GM06990 (cell line): ENCODE measurements at regions not wholly inside any gene's neighbourhood (a gene's known extent, or its start where the extent isn't known, plus 50 kb on each side); places are given as distances from the start of the nearest gene placed in this dataset.

Experiments
- DNase-seq: peaks from one replicate; pipeline ENCODE4 v3.0.0-alpha.2; 2011; ENCODE audit not compliant: insufficient read length; ENCODE audit errors: extremely low read depth
- H3K27me3 ChIP-seq: replicated peaks from 2 replicates; pipeline ENCODE4 v1.6.0; 2011; ENCODE audit warnings: low read length; ENCODE audit not compliant: control insufficient read depth, insufficient read depth
- H3K36me3 ChIP-seq: 2 replicates; pipeline ENCODE4 v1.5.1; 2011; ENCODE audit warnings: low read length; ENCODE audit not compliant: control insufficient read depth, insufficient read depth
- H3K4me3 ChIP-seq: replicated peaks from 2 replicates; pipeline ENCODE4 v1.5.1; 2011; ENCODE audit warnings: low read depth, mild to moderate bottlenecking, control low read depth, low read length
- TF ChIP-seq, protein P1 (sequence below): IDR thresholded peaks from 2 replicates; pipeline ENCODE4 v1.5.1; 2011; ENCODE audit warnings: low read length, control low read depth, mild to moderate bottlenecking, inconsistent platforms; ENCODE audit not compliant: insufficient read depth, poor library complexity, severe bottlenecking

GRCh38 chr1:169044296-169044695, 62.2 kb upstream of the ATP1B1 start:
- TF ChIP-seq, protein P1, sequence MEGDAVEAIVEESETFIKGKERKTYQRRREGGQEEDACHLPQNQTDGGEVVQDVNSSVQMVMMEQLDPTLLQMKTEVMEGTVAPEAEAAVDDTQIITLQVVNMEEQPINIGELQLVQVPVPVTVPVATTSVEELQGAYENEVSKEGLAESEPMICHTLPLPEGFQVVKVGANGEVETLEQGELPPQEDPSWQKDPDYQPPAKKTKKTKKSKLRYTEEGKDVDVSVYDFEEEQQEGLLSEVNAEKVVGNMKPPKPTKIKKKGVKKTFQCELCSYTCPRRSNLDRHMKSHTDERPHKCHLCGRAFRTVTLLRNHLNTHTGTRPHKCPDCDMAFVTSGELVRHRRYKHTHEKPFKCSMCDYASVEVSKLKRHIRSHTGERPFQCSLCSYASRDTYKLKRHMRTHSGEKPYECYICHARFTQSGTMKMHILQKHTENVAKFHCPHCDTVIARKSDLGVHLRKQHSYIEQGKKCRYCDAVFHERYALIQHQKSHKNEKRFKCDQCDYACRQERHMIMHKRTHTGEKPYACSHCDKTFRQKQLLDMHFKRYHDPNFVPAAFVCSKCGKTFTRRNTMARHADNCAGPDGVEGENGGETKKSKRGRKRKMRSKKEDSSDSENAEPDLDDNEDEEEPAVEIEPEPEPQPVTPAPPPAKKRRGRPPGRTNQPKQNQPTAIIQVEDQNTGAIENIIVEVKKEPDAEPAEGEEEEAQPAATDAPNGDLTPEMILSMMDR, result no peak
- no peak for DNase-seq
- Histone ChIP-seq H3K4me3 (no peak overlapping the region), H3K36me3 (no peaks in the 10 kb centered on the region), H3K27me3 (no peaks in the 10 kb centered on the region)

DNA sequence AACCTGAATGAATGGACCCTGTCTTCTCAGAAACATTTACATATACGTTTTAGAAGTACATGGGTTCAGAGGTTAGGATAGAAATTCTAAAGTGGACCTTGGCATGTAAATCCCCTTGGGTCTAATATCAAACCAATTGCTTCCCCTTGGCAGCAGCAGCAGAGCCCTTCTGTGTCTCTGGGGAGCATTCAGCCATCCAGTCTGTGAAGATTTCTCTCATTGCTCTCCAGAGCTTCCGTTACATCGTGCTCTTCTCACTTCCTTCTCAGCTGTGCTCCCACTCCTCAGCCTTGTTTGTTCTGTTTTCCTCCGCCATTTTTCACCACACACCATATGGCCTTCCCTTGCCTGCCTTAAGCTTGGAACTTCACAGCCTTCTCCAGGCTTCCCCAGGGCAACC, 61.5 kb upstream of the ATP1B1 start:
- no peak for DNase-seq
- H3K36me3 ChIP-seq, result no peaks in the 10 kb centered on the region
- TF ChIP-seq, protein P1, result no peak
- no peak overlapping the region for H3K4me3 ChIP-seq
- H3K27me3 ChIP-seq, result no peaks in the 10 kb centered on the region

GRCh38 chr1:169046671-169047070, 59.8 kb upstream of the ATP1B1 start:
- H3K4me3 ChIP-seq, result no peak overlapping the region
- no peaks in the 10 kb centered on the region for H3K36me3 ChIP-seq
- DNase-seq, result no peak
- H3K27me3 ChIP-seq, result no peaks in the 10 kb centered on the region
- TF ChIP-seq, protein P1, result no peak

DNA sequence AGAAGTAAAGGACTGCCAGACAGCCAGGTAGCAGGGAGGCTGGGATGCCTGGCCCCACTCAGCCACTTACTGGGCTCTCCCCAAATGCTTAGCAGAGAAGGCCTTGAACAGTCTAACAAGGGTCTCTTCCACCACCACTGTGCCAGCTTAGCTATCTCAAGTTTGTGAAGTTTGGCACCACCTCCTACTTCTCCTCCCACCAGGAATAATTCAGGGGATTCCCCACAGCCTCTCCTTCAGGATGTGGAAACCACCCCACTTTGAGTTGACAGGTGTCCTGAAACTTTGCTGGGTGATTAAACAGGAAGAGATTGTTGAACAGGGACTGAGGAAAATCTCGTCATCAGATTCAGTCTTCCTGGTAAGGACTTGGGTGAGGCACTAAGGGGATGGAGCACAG, 59.4 kb upstream of the ATP1B1 start:
- Histone ChIP-seq H3K36me3 (no peaks in the 10 kb centered on the region), H3K4me3 (no peak overlapping the region), H3K27me3 (no peaks in the 10 kb centered on the region)
- no peak for DNase-seq
- TF ChIP-seq, protein P1, result no peak

- DNase-seq, result no peak
- H3K36me3 ChIP-seq, result no peaks in the 10 kb centered on the region
- no peak overlapping the region for H3K4me3 ChIP-seq
- TF ChIP-seq, protein P1, result no peak
- no peaks in the 10 kb centered on the region for H3K27me3 ChIP-seq
These were observed 58.4 kb upstream of the ATP1B1 start for GRCh38 chr1:169048043-169048442.

- no peaks in the 10 kb centered on the region for H3K27me3 ChIP-seq
- no peaks in the 10 kb centered on the region for H3K36me3 ChIP-seq
- DNase-seq, result no peak
- TF ChIP-seq, protein P1, result no peak
- H3K4me3 ChIP-seq, result no peak overlapping the region
These were observed 57.1 kb upstream of the ATP1B1 start for GRCh38 chr1:169049258-169049938.
